ENCODE measurements at regions not wholly inside any gene's neighbourhood (a gene's known extent, or its start where the extent isn't known, plus 50 kb on each side); places are given as distances from the start of the nearest gene placed in this dataset.

GRCh38 chr18:25726298-25726697 is 364.1 kb downstream of the SS18 start:
- TF ChIP-seq MAX (IDR thresholded peaks at IDR 0.05), result no peak
- TF ChIP-seq EGR1 (IDR thresholded peaks at IDR 0.05), result no peak
- no peak for TF ChIP-seq ZBTB7A (IDR thresholded peaks at IDR 0.05; ENCODE audit: low read depth)
- no peak for TF ChIP-seq REST (IDR thresholded peaks at IDR 0.05; ENCODE audit: low read depth)
- no peak for TF ChIP-seq TAF1 (IDR thresholded peaks at IDR 0.05; ENCODE audit: low read depth)

Measured in Ishikawa (cell line).